Sigmoid colon (tissue), 4 donors: ENCODE measurements at regions not wholly inside any gene's neighbourhood (a gene's known extent, or its start where the extent isn't known, plus 50 kb on each side); places are given as distances from the start of the nearest gene placed in this dataset.

Experiments used
- POLR2AphosphoS5 ChIP-seq, 4 donors: sonication (generic); formaldehyde crosslinking; IDR thresholded peaks; one replicate each; pipeline ENCODE4 v1.6.1; 2017; ENCODE audit warnings: antibody characterized with exemption in 4 of 4
- TF ChIP-seq, protein P1 (sequence below), 4 experiments: fragments of 450-650 bp in 3 of 4; fragments of 200-600 bp in 1 of 4; IDR thresholded peaks; one replicate each; pipeline ENCODE4 v1.5.1; 2016 to 2019; ENCODE audit warnings: antibody characterized with exemption in 4 of 4, mild to moderate bottlenecking in 3 of 4, moderate library complexity in 2 of 4

DNA sequence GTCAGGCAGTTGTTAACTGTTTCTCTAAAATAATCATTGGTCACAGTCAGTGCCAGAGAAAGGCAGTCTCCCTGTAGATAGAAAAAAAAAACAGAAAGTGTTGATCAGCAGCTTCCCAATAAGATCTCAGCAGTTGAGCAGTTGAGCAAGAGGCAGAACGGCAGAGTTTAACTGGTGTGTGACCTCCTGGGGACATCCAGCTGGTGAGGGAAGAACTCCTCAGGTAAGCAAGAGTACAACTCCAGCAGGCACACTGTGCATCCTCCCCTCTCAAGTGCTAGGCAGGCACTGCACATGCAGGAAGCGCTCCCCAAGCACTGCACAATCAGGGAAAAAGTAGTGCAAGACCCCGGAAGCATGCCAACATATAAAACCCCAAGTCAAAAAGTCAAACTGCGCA lies 1287.2 kb downstream of the NSUN3 start:
- TF ChIP-seq, protein P1, sequence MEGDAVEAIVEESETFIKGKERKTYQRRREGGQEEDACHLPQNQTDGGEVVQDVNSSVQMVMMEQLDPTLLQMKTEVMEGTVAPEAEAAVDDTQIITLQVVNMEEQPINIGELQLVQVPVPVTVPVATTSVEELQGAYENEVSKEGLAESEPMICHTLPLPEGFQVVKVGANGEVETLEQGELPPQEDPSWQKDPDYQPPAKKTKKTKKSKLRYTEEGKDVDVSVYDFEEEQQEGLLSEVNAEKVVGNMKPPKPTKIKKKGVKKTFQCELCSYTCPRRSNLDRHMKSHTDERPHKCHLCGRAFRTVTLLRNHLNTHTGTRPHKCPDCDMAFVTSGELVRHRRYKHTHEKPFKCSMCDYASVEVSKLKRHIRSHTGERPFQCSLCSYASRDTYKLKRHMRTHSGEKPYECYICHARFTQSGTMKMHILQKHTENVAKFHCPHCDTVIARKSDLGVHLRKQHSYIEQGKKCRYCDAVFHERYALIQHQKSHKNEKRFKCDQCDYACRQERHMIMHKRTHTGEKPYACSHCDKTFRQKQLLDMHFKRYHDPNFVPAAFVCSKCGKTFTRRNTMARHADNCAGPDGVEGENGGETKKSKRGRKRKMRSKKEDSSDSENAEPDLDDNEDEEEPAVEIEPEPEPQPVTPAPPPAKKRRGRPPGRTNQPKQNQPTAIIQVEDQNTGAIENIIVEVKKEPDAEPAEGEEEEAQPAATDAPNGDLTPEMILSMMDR (IDR thresholded peaks at IDR 0.05) = no peak
- TF ChIP-seq POLR2AphosphoS5 (IDR thresholded peaks at IDR 0.05) = no peak
